CD14-positive monocyte (primary cell): ENCODE measurements at regions not wholly inside any gene's neighbourhood (a gene's known extent, or its start where the extent isn't known, plus 50 kb on each side); places are given as distances from the start of the nearest gene placed in this dataset.

Source experiments
- DNase-seq, 3 donors: peaks; one replicate each; pipeline ENCODE4 v3.0.0-alpha.2; 2011 to 2022
- H2AFZ ChIP-seq: 2 replicates; pipeline ENCODE4 v1.6.0; 2012; ENCODE audit warnings: mild to moderate bottlenecking, low read depth, low read length, inconsistent platforms; ENCODE audit not compliant: insufficient read depth, poor library complexity, severe bottlenecking
- H3K27ac ChIP-seq, 2 donors: 1 replicate in 1 of 2; 2 replicates in 1 of 2; pipeline ENCODE4 v1.5.1; 2012 to 2013; ENCODE audit warnings: low read length in 2 of 2, control low read depth in 1 of 2, inconsistent platforms in 1 of 2, low read depth in 1 of 2, mild to moderate bottlenecking in 1 of 2
- H3K27me3 ChIP-seq, 2 donors: one replicate each; pipeline versions ENCODE4 v1.6.0 to v1.6.1; 2011 to 2013; ENCODE audit warnings: low read length in 2 of 2; ENCODE audit not compliant: control insufficient read depth in 2 of 2, insufficient read depth in 2 of 2
- H3K36me3 ChIP-seq, 2 donors: replicated peaks in 1 of 2; 1 replicate in 1 of 2; 2 replicates in 1 of 2; pipeline versions ENCODE4 v1.5.1 to v1.6.1; 2012 to 2013; ENCODE audit warnings: low read length in 2 of 2, control low read depth in 1 of 2, inconsistent platforms in 1 of 2, mild to moderate bottlenecking in 1 of 2; ENCODE audit not compliant: insufficient read depth in 2 of 2, control insufficient read depth in 1 of 2
- H3K4me1 ChIP-seq, 2 donors: 1 replicate in 1 of 2; 2 replicates in 1 of 2; pipeline versions ENCODE4 v1.5.1 to v1.6.1; 2012 to 2013; ENCODE audit warnings: low read length in 2 of 2, control low read depth in 1 of 2, inconsistent platforms in 1 of 2, mild to moderate bottlenecking in 1 of 2, moderate library complexity in 1 of 2; ENCODE audit not compliant: insufficient read depth in 2 of 2, control insufficient read depth in 1 of 2
- H3K4me2 ChIP-seq: replicated peaks from 2 replicates; pipeline ENCODE3; 2012; ENCODE audit warnings: low read length, moderate library complexity, mild to moderate bottlenecking; ENCODE audit not compliant: poor library complexity, severe bottlenecking; ENCODE audit errors: extremely low read depth
- H3K4me3 ChIP-seq, 3 experiments: fragments of 200-600 bp in 1 of 3; sonication (generic) in 1 of 3; replicated peaks in 1 of 3; 1 replicate in 2 of 3; 2 replicates in 1 of 3; pipeline ENCODE4 v1.5.1; 2011 to 2013; ENCODE audit warnings: low read length in 3 of 3, mild to moderate bottlenecking in 3 of 3, control low read depth in 2 of 3, low read depth in 2 of 3, inconsistent platforms in 1 of 3, moderate library complexity in 1 of 3
- H3K79me2 ChIP-seq: 2 replicates; pipeline ENCODE4 v1.6.0; 2012; ENCODE audit warnings: mild to moderate bottlenecking, control low read depth, inconsistent platforms, low read length, moderate library complexity; ENCODE audit not compliant: insufficient read depth
- H3K9ac ChIP-seq: 2 replicates; pipeline ENCODE4 v1.6.0; 2017; ENCODE audit warnings: low read length, mild to moderate bottlenecking; ENCODE audit not compliant: insufficient read depth, poor library complexity, severe bottlenecking
- H3K9me3 ChIP-seq, 2 donors: replicated peaks in 1 of 2; 1 replicate in 1 of 2; 2 replicates in 1 of 2; pipeline versions ENCODE4 v1.5.1 to v1.6.1; 2012 to 2013; ENCODE audit warnings: low read length in 2 of 2, control low read depth in 1 of 2; ENCODE audit not compliant: control insufficient read depth in 1 of 2, insufficient read depth in 1 of 2
- H4K20me1 ChIP-seq: 2 replicates; pipeline ENCODE4 v1.6.0; 2012; ENCODE audit warnings: mild to moderate bottlenecking, low read length, control low read depth, moderate library complexity; ENCODE audit not compliant: insufficient read depth
- H3K27ac Mint-ChIP-seq, 7 donors: one replicate each; pipeline ENCODE4 v1.8.0; 2020; ENCODE audit warnings: mild to moderate bottlenecking in 7 of 7, mixed read lengths in 7 of 7, moderate library complexity in 6 of 7, inconsistent platforms in 2 of 7
- H3K27me3 Mint-ChIP-seq, 3 donors: one replicate each; pipeline ENCODE4 v1.8.0; 2021 to 2022; ENCODE audit warnings: low read depth in 3 of 3, mild to moderate bottlenecking in 3 of 3, mixed read lengths in 3 of 3, moderate library complexity in 3 of 3, inconsistent platforms in 1 of 3
- H3K36me3 Mint-ChIP-seq, 2 donors: one replicate each; pipeline ENCODE4 v1.8.0; 2020; ENCODE audit warnings: mixed read lengths in 2 of 2, inconsistent platforms in 1 of 2, mild to moderate bottlenecking in 1 of 2
- H3K4me1 Mint-ChIP-seq: one replicate; pipeline ENCODE4 v1.8.0; 2020; ENCODE audit warnings: mild to moderate bottlenecking, mixed read lengths
- H3K4me3 Mint-ChIP-seq, 2 donors: one replicate each; pipeline ENCODE4 v1.8.0; 2020; ENCODE audit warnings: mild to moderate bottlenecking in 2 of 2, mixed read lengths in 2 of 2, moderate library complexity in 1 of 2
- H3K9me3 Mint-ChIP-seq, 7 donors: one replicate each; pipeline ENCODE4 v1.8.0; 2020 to 2022; ENCODE audit warnings: mixed read lengths in 7 of 7, mild to moderate bottlenecking in 6 of 7, moderate library complexity in 6 of 7, inconsistent platforms in 2 of 7
- CTCF ChIP-seq: fragments of 200-600 bp; IDR thresholded peaks from one replicate; pipeline ENCODE4 v1.8.0; 2022; ENCODE audit warnings: antibody characterized with exemption, mild to moderate bottlenecking
- WGBS: methylation state at CpG from one replicate; pipeline ENCODE4 v1.1.5; 2013; ENCODE audit warnings: missing lambda C conversion rate; ENCODE audit not compliant: insufficient coverage; 5-methylcytosine and 5-hydroxymethylcytosine counted together
- intact Hi-C, 2 donors: fragments of 100-400 bp; cut with micrococcal nuclease; formaldehyde crosslinking; loops; one replicate each; pipeline versions ENCODE4 v1.15.0 to v1.15.1; 2023

- Mint-ChIP-seq H3K27ac (no peak overlapping the region), H3K4me3 (no peak overlapping the region), H3K4me1 (no peaks in the 10 kb centered on the region), H3K9me3 (peaks cover 0 to 6% (median 1%) of the 10 kb centered on the region in 7 donors), H3K27me3 (peaks cover 1 to 2% (median 2%) of the 10 kb centered on the region in 3 donors), H3K36me3 (no peaks in the 10 kb centered on the region)
- Histone ChIP-seq H4K20me1 (no peaks in the 10 kb centered on the region), H3K79me2 (no peaks in the 10 kb centered on the region), H3K9me3 (no peaks in the 10 kb centered on the region), H3K36me3 (no peaks in the 10 kb centered on the region), H2AFZ (no peak overlapping the region), H3K27me3 (no peaks in the 10 kb centered on the region), H3K27ac (no peak overlapping the region), H3K4me2 (no peak overlapping the region), H3K4me3 (no peak overlapping the region), H3K9ac (no peak overlapping the region), H3K4me1 (no peaks in the 10 kb centered on the region)
- no peak for DNase-seq
- WGBS = 20% methylated on average over 1 of the region's 7 CpGs
- TF ChIP-seq CTCF = no peak
- intact Hi-C loops = no loop called here
Observed at GRCh38 chr1:220410611-220411010, 117.3 kb upstream of the MARK1 start.

- no peaks in the 10 kb centered on the region for H3K79me2 ChIP-seq
- H4K20me1 ChIP-seq = no peaks in the 10 kb centered on the region
- no peak for DNase-seq
- H3K36me3 ChIP-seq = no peaks in the 10 kb centered on the region
- H3K4me3 ChIP-seq = no peak overlapping the region
- no peak overlapping the region for H3K27ac ChIP-seq
- no peaks in the 10 kb centered on the region for H3K4me1 ChIP-seq
- H3K4me2 ChIP-seq = no peak overlapping the region
- H3K9me3 ChIP-seq = no peaks in the 10 kb centered on the region
- WGBS = no CpG with 5 or more reads among the region's 13 CpGs
- no peak for TF ChIP-seq CTCF
- no peak overlapping the region for H3K9ac ChIP-seq
- H3K27me3 Mint-ChIP-seq = peaks cover 0 to 2% (median 1%) of the 10 kb centered on the region in 3 donors
- H3K36me3 Mint-ChIP-seq = no peaks in the 10 kb centered on the region
- H3K4me1 Mint-ChIP-seq = no peaks in the 10 kb centered on the region
- H3K9me3 Mint-ChIP-seq = peaks cover 0 to 6% (median 1%) of the 10 kb centered on the region in 7 donors
- H3K27ac Mint-ChIP-seq = no peak overlapping the region
- H3K4me3 Mint-ChIP-seq = no peak overlapping the region
- no peak overlapping the region for H2AFZ ChIP-seq
- no peaks in the 10 kb centered on the region for H3K27me3 ChIP-seq
- intact Hi-C loops = no loop called here
Observed at GRCh38 chr1:220409771-220410595, 118.0 kb upstream of the MARK1 start.
